A549 (cell line): ENCODE measurements at regions not wholly inside any gene's neighbourhood (a gene's known extent, or its start where the extent isn't known, plus 50 kb on each side); places are given as distances from the start of the nearest gene placed in this dataset.

Experiments used
- POLR2A ChIP-seq: IDR thresholded peaks from 2 replicates; pipeline ENCODE4 v1.6.1; 2012; ENCODE audit warnings: mild to moderate bottlenecking, low read length
- RARB ChIP-seq: fragments of 250-450 bp; sonication (Bioruptor Pico); IDR thresholded peaks from 2 replicates; pipeline ENCODE4 v1.8.0; 2021; ENCODE audit warnings: mild to moderate bottlenecking, moderate library complexity
- ZC3H11A ChIP-seq: fragments of 450-650 bp; IDR thresholded peaks from 2 replicates; pipeline ENCODE4 v1.6.1; 2014; ENCODE audit warnings: antibody characterized with exemption, mild to moderate bottlenecking
- TF ChIP-seq, protein P1 (sequence below): fragments of >200 bp; sonication (Bioruptor Twin); formaldehyde crosslinking; IDR thresholded peaks from 3 replicates; pipeline ENCODE4 v1.5.1; 2016
- TF ChIP-seq, protein P2 (sequence below): IDR thresholded peaks from 2 replicates; pipeline ENCODE4 v1.6.1; 2012

- TF ChIP-seq, protein P1, sequence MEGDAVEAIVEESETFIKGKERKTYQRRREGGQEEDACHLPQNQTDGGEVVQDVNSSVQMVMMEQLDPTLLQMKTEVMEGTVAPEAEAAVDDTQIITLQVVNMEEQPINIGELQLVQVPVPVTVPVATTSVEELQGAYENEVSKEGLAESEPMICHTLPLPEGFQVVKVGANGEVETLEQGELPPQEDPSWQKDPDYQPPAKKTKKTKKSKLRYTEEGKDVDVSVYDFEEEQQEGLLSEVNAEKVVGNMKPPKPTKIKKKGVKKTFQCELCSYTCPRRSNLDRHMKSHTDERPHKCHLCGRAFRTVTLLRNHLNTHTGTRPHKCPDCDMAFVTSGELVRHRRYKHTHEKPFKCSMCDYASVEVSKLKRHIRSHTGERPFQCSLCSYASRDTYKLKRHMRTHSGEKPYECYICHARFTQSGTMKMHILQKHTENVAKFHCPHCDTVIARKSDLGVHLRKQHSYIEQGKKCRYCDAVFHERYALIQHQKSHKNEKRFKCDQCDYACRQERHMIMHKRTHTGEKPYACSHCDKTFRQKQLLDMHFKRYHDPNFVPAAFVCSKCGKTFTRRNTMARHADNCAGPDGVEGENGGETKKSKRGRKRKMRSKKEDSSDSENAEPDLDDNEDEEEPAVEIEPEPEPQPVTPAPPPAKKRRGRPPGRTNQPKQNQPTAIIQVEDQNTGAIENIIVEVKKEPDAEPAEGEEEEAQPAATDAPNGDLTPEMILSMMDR, result no peak
- TF ChIP-seq RARB (CRISPR knock-in tag) (no peak), POLR2A (no peak), ZC3H11A (no peak)
- TF ChIP-seq, protein P2, sequence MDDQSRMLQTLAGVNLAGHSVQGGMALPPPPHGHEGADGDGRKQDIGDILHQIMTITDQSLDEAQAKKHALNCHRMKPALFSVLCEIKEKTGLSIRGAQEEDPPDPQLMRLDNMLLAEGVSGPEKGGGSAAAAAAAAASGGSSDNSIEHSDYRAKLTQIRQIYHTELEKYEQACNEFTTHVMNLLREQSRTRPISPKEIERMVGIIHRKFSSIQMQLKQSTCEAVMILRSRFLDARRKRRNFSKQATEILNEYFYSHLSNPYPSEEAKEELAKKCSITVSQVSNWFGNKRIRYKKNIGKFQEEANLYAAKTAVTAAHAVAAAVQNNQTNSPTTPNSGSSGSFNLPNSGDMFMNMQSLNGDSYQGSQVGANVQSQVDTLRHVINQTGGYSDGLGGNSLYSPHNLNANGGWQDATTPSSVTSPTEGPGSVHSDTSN, result no peak
These were observed 176.9 kb downstream of the SH2D4B start for GRCh38 chr10:80714566-80714965.
